Prostate gland (tissue), 2 donors: ENCODE measurements at regions not wholly inside any gene's neighbourhood (a gene's known extent, or its start where the extent isn't known, plus 50 kb on each side); places are given as distances from the start of the nearest gene placed in this dataset.

ENCODE experiments used
- DNase-seq: peaks from one replicate; pipeline ENCODE4 v3.0.0-alpha.2; 2019; ENCODE audit warnings: low spot score
- H3K27ac ChIP-seq, 2 donors: fragments of 200-600 bp; sonication (generic); 2 replicates each; pipeline ENCODE4 v1.5.1; 2017 to 2019
- H3K27me3 ChIP-seq: fragments of 200-600 bp; sonication (generic); replicated peaks from 2 replicates; pipeline ENCODE4 v1.5.1; 2019; ENCODE audit not compliant: insufficient read depth
- H3K36me3 ChIP-seq, 2 donors: fragments of 200-600 bp; sonication (generic); 1 replicate in 1 of 2; 2 replicates in 1 of 2; pipeline versions ENCODE4 v1.5.1 to v1.8.1; 2017 to 2019
- H3K4me1 ChIP-seq: fragments of 200-600 bp; sonication (generic); replicated peaks from 2 replicates; pipeline ENCODE4 v1.5.1; 2019
- H3K4me3 ChIP-seq, 2 donors: fragments of 200-600 bp; sonication (generic); 2 replicates each; pipeline ENCODE4 v1.5.1; 2017 to 2019
- H3K9me3 ChIP-seq: fragments of 200-600 bp; sonication (generic); 2 replicates; pipeline ENCODE4 v1.5.1; 2017
- CTCF ChIP-seq, 4 experiments: fragments of 200-600 bp in 2 of 4; fragments of 450-650 bp in 2 of 4; sonication (generic) in 2 of 4; IDR thresholded peaks; 1 replicate in 3 of 4; 2 replicates in 1 of 4; pipeline ENCODE4 v1.5.1; 2016 to 2019; ENCODE audit warnings: antibody characterized with exemption in 4 of 4, mild to moderate bottlenecking in 2 of 4, moderate library complexity in 2 of 4
- POLR2A ChIP-seq: fragments of 450-650 bp; IDR thresholded peaks from one replicate; pipeline ENCODE4 v1.6.1; 2016; ENCODE audit warnings: antibody characterized with exemption, mild to moderate bottlenecking
- POLR2AphosphoS5 ChIP-seq: sonication (generic); formaldehyde crosslinking; IDR thresholded peaks from one replicate; pipeline ENCODE4 v1.6.1; 2017; ENCODE audit warnings: antibody characterized with exemption
- WGBS: methylation state at CpG from one replicate; pipeline ENCODE4 v1.1.5; 2018; 5-methylcytosine and 5-hydroxymethylcytosine counted together
- intact Hi-C: fragments of 100-400 bp; cut with DNase I; formaldehyde crosslinking; loops from one replicate; pipeline ENCODE4 v1.14.2; 2022

GRCh38 chr7:25069900-25070443, 55.1 kb downstream of the CYCS start:
- peak; percentile 77 to 90 (median 78) for TF ChIP-seq CTCF (IDR thresholded peaks at IDR 0.05)
- TF ChIP-seq POLR2AphosphoS5 = peak; percentile 33
- TF ChIP-seq POLR2A = no peak
- no peak overlapping the region for H3K27ac ChIP-seq
- no peaks in the 10 kb centered on the region for H3K9me3 ChIP-seq
- peak; percentile 42 for DNase-seq
- H3K36me3 ChIP-seq = no peaks in the 10 kb centered on the region
- no peaks in the 10 kb centered on the region for H3K27me3 ChIP-seq
- 10% methylated on average over 11 of the region's 11 CpGs for WGBS
- H3K4me1 ChIP-seq = no peaks in the 10 kb centered on the region
- H3K4me3 ChIP-seq = no peak overlapping the region
- intact Hi-C loops = loop anchor here (2.0 kb wide), 1 partner anchor 249 kb away; no protein-coding TSS in a partner anchor

GRCh38 chr7:25068502-25069213, 56.4 kb downstream of the CYCS start:
- no peak overlapping the region for H3K27ac ChIP-seq
- WGBS = 88% methylated on average over 10 of the region's 10 CpGs
- TF ChIP-seq POLR2A (no peak), CTCF (IDR thresholded peaks at IDR 0.05) (no peak), POLR2AphosphoS5 (no peak)
- H3K9me3 ChIP-seq = no peaks in the 10 kb centered on the region
- H3K27me3 ChIP-seq = no peaks in the 10 kb centered on the region
- intact Hi-C loops = loop anchor here (2.0 kb wide), 1 partner anchor 248 kb away; no protein-coding TSS in a partner anchor
- DNase-seq = no peak
- H3K4me3 ChIP-seq = no peak overlapping the region
- no peaks in the 10 kb centered on the region for H3K4me1 ChIP-seq
- H3K36me3 ChIP-seq = no peaks in the 10 kb centered on the region

- Histone ChIP-seq H3K36me3 (no peaks in the 10 kb centered on the region), H3K9me3 (no peaks in the 10 kb centered on the region), H3K27ac (no peak overlapping the region), H3K4me1 (no peaks in the 10 kb centered on the region), H3K27me3 (no peaks in the 10 kb centered on the region), H3K4me3 (no peak overlapping the region)
- intact Hi-C loops = loop anchor here (2.0 kb wide), 1 partner anchor 247 kb away; no protein-coding TSS in a partner anchor
- WGBS = 61% methylated on average over 6 of the region's 6 CpGs
- no peak for DNase-seq
- no peak for TF ChIP-seq POLR2AphosphoS5
- no peak for TF ChIP-seq CTCF (IDR thresholded peaks at IDR 0.05)
- no peak for TF ChIP-seq POLR2A
These were observed 57.1 kb downstream of the CYCS start for GRCh38 chr7:25067726-25068501.

- WGBS = 93% methylated on average over 1 of the region's 1 CpG
- no peak overlapping the region for H3K27ac ChIP-seq
- no peak for DNase-seq
- no peak overlapping the region for H3K4me3 ChIP-seq
- TF ChIP-seq CTCF (IDR thresholded peaks at IDR 0.05) = no peak
- no peak for TF ChIP-seq POLR2A
- TF ChIP-seq POLR2AphosphoS5 = no peak
- no peaks in the 10 kb centered on the region for H3K36me3 ChIP-seq
- no peaks in the 10 kb centered on the region for H3K9me3 ChIP-seq
- intact Hi-C loops = no loop called here
- no peaks in the 10 kb centered on the region for H3K4me1 ChIP-seq
- H3K27me3 ChIP-seq = no peaks in the 10 kb centered on the region
These were observed 58.8 kb downstream of the CYCS start for GRCh38 chr7:25066253-25066652.
